Left forelimb (tissue), 1 donor: ENCODE measurements at regions not wholly inside any gene's neighbourhood (a gene's known extent, or its start where the extent isn't known, plus 50 kb on each side); places are given as distances from the start of the nearest gene placed in this dataset.
"Not testable (repeated sequence)": the region's sequence is repeated elsewhere in the genome, so short reads cannot be mapped to it uniquely, and the experiment has no call there.

Experiments used
- DNase-seq: peaks from one replicate; pipeline ENCODE4 v3.0.0-alpha.2; 2018; ENCODE audit warnings: low spot score

GRCh38 chr2:220779931-220780330, 792.2 kb downstream of the EPHA4 start:
- DNase-seq = no peak

GRCh38 chr2:220781622-220782241, 790.4 kb downstream of the EPHA4 start:
- DNase-seq = no peak

- DNase-seq = no peak
Measured at GRCh38 chr2:220782609-220783113, 789.4 kb downstream of the EPHA4 start.

- DNase-seq = no peak
Measured at GRCh38 chr2:220783671-220784070, 788.4 kb downstream of the EPHA4 start.

- DNase-seq = no peak
Measured at GRCh38 chr2:220785178-220785577, 786.9 kb downstream of the EPHA4 start.

- no peak for DNase-seq
Measured at GRCh38 chr2:220786216-220786615, 785.9 kb downstream of the EPHA4 start.

- no peak for DNase-seq
Measured at GRCh38 chr2:220787251-220787650, 784.9 kb downstream of the EPHA4 start.

GRCh38 chr2:220789961-220790360, 782.1 kb downstream of the EPHA4 start:
- no peak for DNase-seq

- no peak for DNase-seq
Measured at GRCh38 chr2:220795705-220796104, 776.4 kb downstream of the EPHA4 start.

GRCh38 chr2:220811115-220811514, 761.0 kb downstream of the EPHA4 start:
- DNase-seq = no peak

- no peak for DNase-seq
Measured at GRCh38 chr2:220811952-220812570, 760.0 kb downstream of the EPHA4 start.

GRCh38 chr2:220814441-220814840, 757.7 kb downstream of the EPHA4 start:
- DNase-seq = no peak

GRCh38 chr2:220815698-220816097, 756.4 kb downstream of the EPHA4 start:
- no peak for DNase-seq

GRCh38 chr2:220821683-220822082, 750.4 kb downstream of the EPHA4 start:
- no peak for DNase-seq

- DNase-seq = not testable (repeated sequence)
Measured at GRCh38 chr2:220823590-220823989, 748.5 kb downstream of the EPHA4 start.

- DNase-seq = no peak
Measured at GRCh38 chr2:220833446-220833845, 738.7 kb downstream of the EPHA4 start.

GRCh38 chr2:220835583-220835982, 736.5 kb downstream of the EPHA4 start:
- DNase-seq = no peak

- DNase-seq = no peak
Measured at GRCh38 chr2:220837226-220837625, 734.9 kb downstream of the EPHA4 start.

- no peak for DNase-seq
Measured at GRCh38 chr2:220842901-220843665, 729.0 kb downstream of the EPHA4 start.

- DNase-seq = no peak
Measured at GRCh38 chr2:220845766-220846273, 726.3 kb downstream of the EPHA4 start.

- DNase-seq = no peak
Measured at GRCh38 chr2:220847006-220847405, 725.1 kb downstream of the EPHA4 start.

GRCh38 chr2:220847589-220847988, 724.5 kb downstream of the EPHA4 start:
- no peak for DNase-seq

GRCh38 chr2:220849433-220849832, 722.7 kb downstream of the EPHA4 start:
- no peak for DNase-seq
